ENCODE measurements at regions not wholly inside any gene's neighbourhood (a gene's known extent, or its start where the extent isn't known, plus 50 kb on each side); places are given as distances from the start of the nearest gene placed in this dataset.
"Not testable (repeated sequence)": the region's sequence is repeated elsewhere in the genome, so short reads cannot be mapped to it uniquely, and the experiment has no call there.

- TF ChIP-seq CTCF (conservative IDR thresholded peaks at IDR 0.05; ENCODE audit: low read depth, low read length), result no peak
- DNase-seq (ENCODE audit: low read depth), result peak; percentile 65
- H3K4me3 ChIP-seq (ENCODE audit: low read depth, low read length), result no peak overlapping the region
Observed at GRCh38 chr3:147305533-147306250, 100.7 kb downstream of the ZIC4 start.

- peak; percentile 12 for DNase-seq (ENCODE audit: low read depth)
- no peak for TF ChIP-seq CTCF (conservative IDR thresholded peaks at IDR 0.05; ENCODE audit: low read depth, low read length)
Observed at GRCh38 chr3:147304756-147305155, 101.6 kb downstream of the ZIC4 start.

DNA sequence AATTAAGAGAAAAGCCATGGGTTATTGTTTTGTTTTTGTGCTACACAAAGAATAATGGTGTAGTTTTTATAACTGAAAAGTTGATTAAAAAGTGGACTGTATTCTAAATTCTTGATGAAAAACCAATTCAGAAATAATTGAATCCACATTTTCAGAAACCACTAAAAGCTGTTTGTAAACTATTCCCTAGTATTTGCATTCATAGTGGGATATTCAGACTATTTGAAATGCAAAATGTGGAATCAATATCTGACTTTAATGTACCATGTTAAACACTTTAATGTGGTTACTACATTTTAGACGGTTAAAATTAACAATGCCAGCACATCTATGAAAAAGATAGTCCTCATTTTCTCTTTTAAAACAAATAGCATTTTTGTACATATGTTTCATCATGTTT lies 104.6 kb downstream of the ZIC4 start:
- no peak for TF ChIP-seq CTCF (conservative IDR thresholded peaks at IDR 0.05; ENCODE audit: low read depth, low read length)
- H3K4me3 ChIP-seq (ENCODE audit: low read depth, low read length), result no peak overlapping the region
- DNase-seq (ENCODE audit: low read depth), result no peak

More at GRCh38 chr3:147304756-147305155, 101.6 kb downstream of the ZIC4 start:
- H3K4me3 ChIP-seq (ENCODE audit: low read depth, low read length), result no peak overlapping the region

GRCh38 chr3:147299656-147300055 lies 106.7 kb downstream of the ZIC4 start:
- peak; percentile 60 for DNase-seq (ENCODE audit: low read depth)
- TF ChIP-seq CTCF (conservative IDR thresholded peaks at IDR 0.05; ENCODE audit: low read depth, low read length), result no peak
- H3K4me3 ChIP-seq (ENCODE audit: low read depth, low read length), result no peak overlapping the region

DNA sequence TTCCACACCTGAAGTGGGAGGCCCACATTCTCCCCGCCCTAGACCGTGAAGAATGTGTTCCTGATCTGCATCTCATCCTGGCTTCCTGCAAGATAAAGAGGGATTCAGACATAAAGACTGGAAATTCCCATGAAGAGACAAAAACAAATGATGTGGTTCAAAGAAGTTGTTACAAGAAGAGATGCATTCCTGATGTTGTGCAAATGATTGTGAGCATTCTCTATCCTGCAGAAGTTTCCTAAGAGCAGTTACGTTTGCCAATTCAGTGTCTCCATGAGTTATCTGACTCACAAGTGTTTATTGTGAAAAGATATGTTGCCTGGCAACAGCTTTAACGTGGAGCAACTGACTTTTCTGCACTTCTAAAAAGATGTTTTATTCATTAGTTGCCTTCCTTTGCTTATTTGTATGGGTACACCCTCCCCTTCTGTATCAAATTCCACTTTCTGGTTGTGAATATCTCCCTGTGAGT lies 107.8 kb downstream of the ZIC4 start:
- H3K4me3 ChIP-seq (ENCODE audit: low read depth, low read length), result peak overlapping the region; percentile 8
- no peak for TF ChIP-seq CTCF (conservative IDR thresholded peaks at IDR 0.05; ENCODE audit: low read depth, low read length)
- DNase-seq (ENCODE audit: low read depth), result peak; percentile 99

- no peak for TF ChIP-seq CTCF (conservative IDR thresholded peaks at IDR 0.05; ENCODE audit: low read depth, low read length)
- DNase-seq (ENCODE audit: low read depth), result peak; percentile 49
- no peak overlapping the region for H3K4me3 ChIP-seq (ENCODE audit: low read depth, low read length)
Observed at GRCh38 chr3:147297761-147298350, 108.5 kb downstream of the ZIC4 start.

DNA sequence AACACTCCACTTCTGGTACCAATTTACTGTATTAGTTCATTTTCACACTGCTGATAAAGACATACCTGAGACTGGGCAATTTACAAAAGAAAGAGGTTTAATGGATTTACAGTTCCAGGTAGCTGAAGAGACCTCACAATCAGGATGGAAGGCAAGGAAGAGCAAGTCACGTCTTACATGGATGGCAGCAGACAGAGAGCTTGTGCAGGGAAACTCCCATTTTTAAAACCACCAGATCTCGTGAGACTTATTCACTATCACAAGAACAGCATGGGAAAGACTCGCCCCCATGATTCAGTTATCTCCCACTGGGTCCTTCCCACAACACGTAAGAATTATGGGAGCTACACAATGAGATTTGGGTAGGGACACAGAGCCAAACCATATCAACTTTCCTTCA lies 119.0 kb downstream of the ZIC4 start:
- not testable (repeated sequence) for DNase-seq (ENCODE audit: low read depth); H3K4me3 ChIP-seq (ENCODE audit: low read depth, low read length)
